ENCODE measurements at regions not wholly inside any gene's neighbourhood (a gene's known extent, or its start where the extent isn't known, plus 50 kb on each side); places are given as distances from the start of the nearest gene placed in this dataset.

DNA sequence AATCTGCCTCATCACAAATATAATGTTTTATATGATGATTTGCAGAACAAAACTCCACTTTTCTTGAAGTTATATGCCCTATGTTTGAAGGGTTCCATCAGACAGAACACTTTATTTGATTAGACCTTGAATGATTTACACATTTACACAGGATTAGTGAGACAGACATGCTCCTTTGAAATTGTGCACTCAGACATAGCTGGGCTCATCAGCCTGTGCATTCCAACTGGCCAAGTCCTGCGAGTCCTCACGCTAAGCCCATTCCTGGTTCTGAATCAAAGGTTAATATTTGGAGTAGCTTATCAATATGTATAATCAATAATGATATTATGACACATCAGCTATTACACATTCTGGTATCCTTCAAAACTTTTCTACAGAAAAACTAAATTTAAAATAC is 173.6 kb downstream of the MBL2 start:
- TF ChIP-seq, protein P1, sequence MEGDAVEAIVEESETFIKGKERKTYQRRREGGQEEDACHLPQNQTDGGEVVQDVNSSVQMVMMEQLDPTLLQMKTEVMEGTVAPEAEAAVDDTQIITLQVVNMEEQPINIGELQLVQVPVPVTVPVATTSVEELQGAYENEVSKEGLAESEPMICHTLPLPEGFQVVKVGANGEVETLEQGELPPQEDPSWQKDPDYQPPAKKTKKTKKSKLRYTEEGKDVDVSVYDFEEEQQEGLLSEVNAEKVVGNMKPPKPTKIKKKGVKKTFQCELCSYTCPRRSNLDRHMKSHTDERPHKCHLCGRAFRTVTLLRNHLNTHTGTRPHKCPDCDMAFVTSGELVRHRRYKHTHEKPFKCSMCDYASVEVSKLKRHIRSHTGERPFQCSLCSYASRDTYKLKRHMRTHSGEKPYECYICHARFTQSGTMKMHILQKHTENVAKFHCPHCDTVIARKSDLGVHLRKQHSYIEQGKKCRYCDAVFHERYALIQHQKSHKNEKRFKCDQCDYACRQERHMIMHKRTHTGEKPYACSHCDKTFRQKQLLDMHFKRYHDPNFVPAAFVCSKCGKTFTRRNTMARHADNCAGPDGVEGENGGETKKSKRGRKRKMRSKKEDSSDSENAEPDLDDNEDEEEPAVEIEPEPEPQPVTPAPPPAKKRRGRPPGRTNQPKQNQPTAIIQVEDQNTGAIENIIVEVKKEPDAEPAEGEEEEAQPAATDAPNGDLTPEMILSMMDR (IDR thresholded peaks at IDR 0.05) = no peak
- no peak for TF ChIP-seq POLR2A (IDR thresholded peaks at IDR 0.05)
- TF ChIP-seq EP300 (IDR thresholded peaks at IDR 0.05) = no peak
